ENCODE measurements at regions not wholly inside any gene's neighbourhood (a gene's known extent, or its start where the extent isn't known, plus 50 kb on each side); places are given as distances from the start of the nearest gene placed in this dataset.
"Not testable (repeated sequence)": the region's sequence is repeated elsewhere in the genome, so short reads cannot be mapped to it uniquely, and the experiment has no call there.

- DNase-seq, result not testable (repeated sequence)
These were observed 1327.4 kb upstream of the CDH18 start for GRCh38 chr5:21315376-21315775.

GRCh38 chr5:21301205-21301604 is 1313.2 kb upstream of the CDH18 start:
- DNase-seq, result not testable (repeated sequence)

- not testable (repeated sequence) for DNase-seq
These were observed 1286.4 kb upstream of the CDH18 start for GRCh38 chr5:21274361-21274760.

- no peak for DNase-seq
These were observed 1275.4 kb upstream of the CDH18 start for GRCh38 chr5:21263361-21263760.

GRCh38 chr5:21254161-21254560 is 1266.2 kb upstream of the CDH18 start:
- DNase-seq, result no peak

GRCh38 chr5:21244982-21245381 is 1257.0 kb upstream of the CDH18 start:
- no peak for DNase-seq

- DNase-seq, result no peak
These were observed 1250.8 kb upstream of the CDH18 start for GRCh38 chr5:21238786-21239185.

- no peak for DNase-seq
These were observed 1249.5 kb upstream of the CDH18 start for GRCh38 chr5:21237461-21237860.

- no peak for DNase-seq
These were observed 1249.0 kb upstream of the CDH18 start for GRCh38 chr5:21236971-21237427.

- no peak for DNase-seq
These were observed 1248.1 kb upstream of the CDH18 start for GRCh38 chr5:21236104-21236503.

GRCh38 chr5:21225223-21226064 is 1237.4 kb upstream of the CDH18 start:
- DNase-seq, result no peak

GRCh38 chr5:21221616-21222015 is 1233.6 kb upstream of the CDH18 start:
- no peak for DNase-seq

- DNase-seq, result no peak
These were observed 1232.0 kb upstream of the CDH18 start for GRCh38 chr5:21219966-21220365.

GRCh38 chr5:21219251-21219650 is 1231.3 kb upstream of the CDH18 start:
- no peak for DNase-seq

GRCh38 chr5:21212026-21212425 is 1224.0 kb upstream of the CDH18 start:
- no peak for DNase-seq

GRCh38 chr5:21209409-21209808 is 1221.4 kb upstream of the CDH18 start:
- DNase-seq, result no peak

GRCh38 chr5:21199087-21199486 is 1211.1 kb upstream of the CDH18 start:
- no peak for DNase-seq

- no peak for DNase-seq
These were observed 1207.1 kb upstream of the CDH18 start for GRCh38 chr5:21195145-21195544.

- DNase-seq, result no peak
These were observed 1197.5 kb upstream of the CDH18 start for GRCh38 chr5:21185536-21185935.

GRCh38 chr5:21184581-21184980 is 1196.6 kb upstream of the CDH18 start:
- DNase-seq, result no peak

GRCh38 chr5:21181609-21182125 is 1193.7 kb upstream of the CDH18 start:
- DNase-seq, result no peak

- DNase-seq, result no peak
These were observed 1185.5 kb upstream of the CDH18 start for GRCh38 chr5:21173526-21173925.

- no peak for DNase-seq
These were observed 1185.0 kb upstream of the CDH18 start for GRCh38 chr5:21173036-21173435.

- DNase-seq, result no peak
These were observed 1183.0 kb upstream of the CDH18 start for GRCh38 chr5:21171038-21171437.

GRCh38 chr5:21168557-21168956 is 1180.6 kb upstream of the CDH18 start:
- DNase-seq, result no peak
